Body of pancreas (tissue), 4 donors: ENCODE measurements at regions not wholly inside any gene's neighbourhood (a gene's known extent, or its start where the extent isn't known, plus 50 kb on each side); places are given as distances from the start of the nearest gene placed in this dataset.
A peak's percentile ranks its signal among the peaks of the same experiment; 100 is the strongest.

Source experiments
- ATAC-seq: fragments of 150-250 bp; one replicate; pipeline ENCODE4 v1.9.1; 2016
- DNase-seq, 4 donors: peaks; one replicate each; pipeline ENCODE4 v3.0.0-alpha.2; 2019
- H3K27ac ChIP-seq, 4 donors: fragments of 200-600 bp; sonication (generic); 1 replicate in 3 of 4; 2 replicates in 1 of 4; pipeline versions ENCODE4 v1.5.1 to v1.6.1; 2016 to 2019; ENCODE audit warnings: mild to moderate bottlenecking in 1 of 4, mixed read lengths in 1 of 4, moderate library complexity in 1 of 4
- H3K27me3 ChIP-seq, 2 donors: fragments of 200-600 bp; sonication (generic); one replicate each; pipeline ENCODE4 v1.6.0; 2016; ENCODE audit warnings: mild to moderate bottlenecking in 1 of 2
- H3K36me3 ChIP-seq, 2 donors: fragments of 200-600 bp; sonication (generic); replicated peaks in 1 of 2; 2 replicates each; pipeline ENCODE4 v1.5.1; 2016; ENCODE audit warnings: low read depth in 2 of 2; ENCODE audit not compliant: insufficient read depth in 1 of 2
- H3K4me1 ChIP-seq: fragments of 200-600 bp; sonication (generic); one replicate; pipeline ENCODE4 v1.6.0; 2016
- H3K4me3 ChIP-seq, 2 donors: fragments of 200-600 bp; sonication (generic); 1 replicate in 1 of 2; 2 replicates in 1 of 2; pipeline ENCODE4 v1.5.1; 2016 to 2019
- H3K9me3 ChIP-seq, 3 donors: fragments of 200-600 bp; sonication (generic); 1 replicate in 2 of 3; 2 replicates in 1 of 3; pipeline ENCODE4 v1.5.1; 2016
- POLR2A ChIP-seq, 3 donors: fragments of 450-650 bp; IDR thresholded peaks; one replicate each; pipeline ENCODE4 v1.6.1; 2016; ENCODE audit warnings: antibody characterized with exemption in 3 of 3, mild to moderate bottlenecking in 2 of 3
- WGBS, 2 donors: methylation state at CpG; one replicate each; pipeline ENCODE4 v1.1.5; 2017; 5-methylcytosine and 5-hydroxymethylcytosine counted together
- intact Hi-C: fragments of 100-400 bp; cut with DNase I; formaldehyde crosslinking; loops from one replicate; pipeline ENCODE4 v1.15.1; 2023
- TF ChIP-seq, protein P1 (sequence below), 7 experiments: fragments of 450-650 bp in 4 of 7; fragments of 200-600 bp in 3 of 7; sonication (generic) in 3 of 7; IDR thresholded peaks; one replicate each; pipeline ENCODE4 v1.5.1; 2016 to 2019; ENCODE audit warnings: antibody characterized with exemption in 7 of 7

DNA sequence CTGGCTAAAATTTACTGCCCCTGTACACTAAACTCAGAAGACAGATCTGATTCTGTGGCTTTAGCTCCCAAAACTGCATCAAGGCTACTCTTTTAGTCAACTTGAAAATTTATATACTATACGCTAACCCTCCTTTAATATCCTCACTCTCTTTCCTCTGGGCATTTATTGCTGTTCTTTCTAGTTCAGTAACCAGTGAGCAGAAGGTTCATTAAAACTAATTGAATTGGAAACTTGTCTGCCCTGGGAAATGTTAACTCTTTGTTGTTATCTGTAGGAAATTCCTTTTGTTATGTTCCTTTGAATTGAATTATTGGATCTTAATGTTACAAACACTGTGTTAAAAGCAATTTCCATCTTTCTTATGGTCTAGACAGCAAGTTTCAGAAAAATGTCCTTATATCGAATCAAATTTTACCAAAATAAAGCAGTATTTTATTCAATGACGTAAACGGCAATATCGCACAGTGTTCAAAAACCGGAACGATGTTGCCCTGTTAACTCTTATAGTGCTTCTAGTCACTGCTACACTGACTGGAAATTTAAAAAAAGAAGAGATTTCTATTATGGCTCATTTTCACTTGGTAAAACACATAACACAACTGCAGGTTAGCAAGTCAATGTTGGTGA, 168.3 kb downstream of the NR4A2 start:
- intact Hi-C loops = no loop called here
- Histone ChIP-seq H3K9me3 (no peaks in the 10 kb centered on the region), H3K36me3 (no peaks in the 10 kb centered on the region), H3K27ac (no peak overlapping the region), H3K27me3 (no peaks in the 10 kb centered on the region), H3K4me3 (no peak overlapping the region), H3K4me1 (no peaks in the 10 kb centered on the region)
- DNase-seq = no peak
- ATAC-seq = no peak
- TF ChIP-seq, protein P1, sequence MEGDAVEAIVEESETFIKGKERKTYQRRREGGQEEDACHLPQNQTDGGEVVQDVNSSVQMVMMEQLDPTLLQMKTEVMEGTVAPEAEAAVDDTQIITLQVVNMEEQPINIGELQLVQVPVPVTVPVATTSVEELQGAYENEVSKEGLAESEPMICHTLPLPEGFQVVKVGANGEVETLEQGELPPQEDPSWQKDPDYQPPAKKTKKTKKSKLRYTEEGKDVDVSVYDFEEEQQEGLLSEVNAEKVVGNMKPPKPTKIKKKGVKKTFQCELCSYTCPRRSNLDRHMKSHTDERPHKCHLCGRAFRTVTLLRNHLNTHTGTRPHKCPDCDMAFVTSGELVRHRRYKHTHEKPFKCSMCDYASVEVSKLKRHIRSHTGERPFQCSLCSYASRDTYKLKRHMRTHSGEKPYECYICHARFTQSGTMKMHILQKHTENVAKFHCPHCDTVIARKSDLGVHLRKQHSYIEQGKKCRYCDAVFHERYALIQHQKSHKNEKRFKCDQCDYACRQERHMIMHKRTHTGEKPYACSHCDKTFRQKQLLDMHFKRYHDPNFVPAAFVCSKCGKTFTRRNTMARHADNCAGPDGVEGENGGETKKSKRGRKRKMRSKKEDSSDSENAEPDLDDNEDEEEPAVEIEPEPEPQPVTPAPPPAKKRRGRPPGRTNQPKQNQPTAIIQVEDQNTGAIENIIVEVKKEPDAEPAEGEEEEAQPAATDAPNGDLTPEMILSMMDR (IDR thresholded peaks at IDR 0.05) = no peak
- TF ChIP-seq POLR2A (IDR thresholded peaks at IDR 0.05) = no peak
- WGBS, 2 donors = 87% methylated on average over 7 of the region's 7 CpGs

DNA sequence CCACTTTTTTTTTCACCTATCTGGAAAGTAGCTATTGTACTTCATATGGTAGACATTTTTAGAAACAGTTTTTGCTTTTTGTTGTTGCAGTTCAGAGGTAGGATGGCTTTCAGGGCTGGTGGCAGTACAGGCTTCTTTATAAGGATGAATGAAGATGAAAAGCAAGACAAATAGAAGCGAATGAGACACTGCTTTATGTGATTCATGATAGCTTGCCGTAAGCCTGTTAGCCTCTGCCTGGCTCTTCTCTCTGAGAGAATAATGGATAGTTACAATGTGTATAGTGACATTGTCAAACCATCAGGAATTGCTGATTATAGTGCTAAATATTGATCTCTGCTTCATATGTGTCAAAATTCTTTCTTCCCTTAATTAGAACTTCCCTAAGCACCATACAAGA, 173.7 kb downstream of the NR4A2 start:
- H3K36me3 ChIP-seq = no peaks in the 10 kb centered on the region
- H3K4me1 ChIP-seq = peaks cover 5% of the 10 kb centered on the region
- WGBS, 2 donors = 85 to 88% methylated on average over 2 of the region's 2 CpGs
- no peak for TF ChIP-seq POLR2A (IDR thresholded peaks at IDR 0.05)
- TF ChIP-seq, protein P1 (IDR thresholded peaks at IDR 0.05) = no peak
- intact Hi-C loops = no loop called here
- ATAC-seq (no peak), DNase-seq (no peak)
- H3K4me3 ChIP-seq = no peak overlapping the region
- no peaks in the 10 kb centered on the region for H3K9me3 ChIP-seq
- no peaks in the 10 kb centered on the region for H3K27me3 ChIP-seq
- H3K27ac ChIP-seq = no peak overlapping the region

DNA sequence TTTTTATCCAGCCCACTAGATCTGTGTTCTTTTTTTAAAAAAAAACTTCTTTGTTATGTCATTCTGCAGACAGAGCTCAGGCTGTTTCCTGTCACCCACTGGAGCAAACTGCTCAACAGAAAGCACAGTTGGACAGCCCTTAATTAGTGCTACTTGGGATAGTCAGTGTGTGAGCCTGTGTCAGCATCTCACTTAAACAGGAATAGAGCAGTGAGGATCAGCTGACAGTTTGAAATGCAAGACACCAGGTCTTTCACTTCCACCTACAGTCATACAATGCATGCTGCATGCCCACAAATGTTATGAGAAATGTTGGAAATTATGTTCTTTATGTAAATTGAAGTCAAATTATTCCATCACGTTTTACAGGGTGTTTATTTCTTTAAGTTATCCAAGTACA, 174.9 kb downstream of the NR4A2 start:
- intact Hi-C loops = no loop called here

DNA sequence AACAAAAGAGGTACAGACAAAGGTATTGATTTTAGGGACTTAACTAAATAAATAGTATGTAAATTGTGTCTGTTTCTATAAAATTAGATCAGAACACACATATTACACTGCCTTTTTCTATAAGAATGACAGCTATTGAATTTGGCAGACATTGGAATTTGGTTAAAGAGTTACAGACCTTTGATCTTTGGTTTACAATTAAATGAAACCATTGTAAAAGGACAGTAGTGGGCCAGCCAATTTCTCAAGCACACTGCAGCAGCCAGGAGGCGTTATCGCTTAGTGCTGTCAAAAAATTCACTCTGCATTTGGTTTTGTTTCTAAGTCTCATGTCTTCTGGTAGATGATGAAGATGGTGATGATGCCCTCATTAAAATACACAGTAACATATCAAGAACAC, 175.9 kb downstream of the NR4A2 start:
- H3K4me1 ChIP-seq = peaks cover 5% of the 10 kb centered on the region
- no peaks in the 10 kb centered on the region for H3K9me3 ChIP-seq
- no peak overlapping the region for H3K4me3 ChIP-seq
- no peak for TF ChIP-seq POLR2A (IDR thresholded peaks at IDR 0.05)
- TF ChIP-seq, protein P1 (IDR thresholded peaks at IDR 0.05) = peak in 5 of 7 experiments; percentile 31 to 64 (median 51)
- no peaks in the 10 kb centered on the region for H3K36me3 ChIP-seq
- 10 to 37% methylated on average over 2 of the region's 2 CpGs for WGBS, 2 donors
- intact Hi-C loops = no loop called here
- DNase-seq (peak; percentile 18 to 49 (median 32)), ATAC-seq (peak; percentile 69)
- no peaks in the 10 kb centered on the region for H3K27me3 ChIP-seq
- no peak overlapping the region for H3K27ac ChIP-seq

More for the DNA sequence above, 174.9 kb downstream of the NR4A2 start:
- H3K4me1 ChIP-seq = peaks cover 5% of the 10 kb centered on the region
- H3K27ac ChIP-seq = no peak overlapping the region
- H3K36me3 ChIP-seq = no peaks in the 10 kb centered on the region
- H3K9me3 ChIP-seq = no peaks in the 10 kb centered on the region
- no peaks in the 10 kb centered on the region for H3K27me3 ChIP-seq
- ATAC-seq (no peak), DNase-seq (no peak)
- no peak overlapping the region for H3K4me3 ChIP-seq
- TF ChIP-seq, protein P1 (IDR thresholded peaks at IDR 0.05) = no peak
- no peak for TF ChIP-seq POLR2A (IDR thresholded peaks at IDR 0.05)
- 24 to 26% methylated on average over 1 of the region's 1 CpG for WGBS, 2 donors

DNA sequence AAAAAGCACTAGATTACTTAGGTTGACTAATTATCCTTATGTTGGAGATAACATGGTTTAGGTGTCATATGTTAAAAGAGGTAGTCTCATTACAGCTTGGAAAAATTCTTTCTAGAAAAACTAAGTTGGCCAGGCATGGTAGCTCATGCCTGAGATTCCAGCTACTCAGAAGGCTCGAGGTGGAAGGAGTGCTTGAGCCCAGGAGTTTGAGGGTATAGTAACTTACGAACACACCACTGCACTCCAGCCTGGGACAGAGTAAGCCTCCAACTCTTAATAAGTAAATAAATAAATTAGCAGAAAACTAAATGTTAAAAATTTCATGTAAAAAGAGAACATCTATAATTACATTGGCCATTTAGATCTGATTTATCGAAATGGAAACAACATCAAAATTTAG, 177.2 kb downstream of the NR4A2 start:
- no peak overlapping the region for H3K4me3 ChIP-seq
- H3K27ac ChIP-seq = no peak overlapping the region
- DNase-seq (no peak), ATAC-seq (no peak)
- H3K27me3 ChIP-seq = no peaks in the 10 kb centered on the region
- 90 to 91% methylated on average over 3 of the region's 3 CpGs for WGBS, 2 donors
- no peaks in the 10 kb centered on the region for H3K36me3 ChIP-seq
- H3K4me1 ChIP-seq = peaks cover 5% of the 10 kb centered on the region
- intact Hi-C loops = no loop called here
- TF ChIP-seq, protein P1 (IDR thresholded peaks at IDR 0.05) = no peak
- TF ChIP-seq POLR2A (IDR thresholded peaks at IDR 0.05) = no peak
- H3K9me3 ChIP-seq = no peaks in the 10 kb centered on the region
